ENCODE measurements at regions not wholly inside any gene's neighbourhood (a gene's known extent, or its start where the extent isn't known, plus 50 kb on each side); places are given as distances from the start of the nearest gene placed in this dataset.
"Not testable (repeated sequence)": the region's sequence is repeated elsewhere in the genome, so short reads cannot be mapped to it uniquely, and the experiment has no call there.

DNA sequence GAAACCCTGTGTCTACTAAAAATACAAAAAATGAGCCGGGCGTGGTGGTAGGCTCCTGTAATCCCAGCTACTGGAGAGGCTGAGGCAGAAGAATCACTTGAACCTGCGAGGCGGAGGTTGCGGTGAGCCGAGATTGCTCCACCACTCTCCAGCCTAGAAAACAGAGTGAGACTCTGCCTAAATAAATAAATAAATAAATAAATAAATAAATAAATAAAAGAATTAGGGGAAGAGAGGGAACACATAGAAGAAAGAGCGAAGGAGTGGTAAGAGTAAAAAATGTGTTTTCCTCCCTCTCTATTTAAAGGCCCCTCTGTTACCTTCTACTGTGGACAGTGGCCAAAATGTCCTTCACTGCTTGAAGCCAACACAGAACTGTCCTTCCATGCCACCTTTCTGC is 103.9 kb upstream of the SOX21 start:
- no peak for DNase-seq (ENCODE audit: low read depth)

DNA sequence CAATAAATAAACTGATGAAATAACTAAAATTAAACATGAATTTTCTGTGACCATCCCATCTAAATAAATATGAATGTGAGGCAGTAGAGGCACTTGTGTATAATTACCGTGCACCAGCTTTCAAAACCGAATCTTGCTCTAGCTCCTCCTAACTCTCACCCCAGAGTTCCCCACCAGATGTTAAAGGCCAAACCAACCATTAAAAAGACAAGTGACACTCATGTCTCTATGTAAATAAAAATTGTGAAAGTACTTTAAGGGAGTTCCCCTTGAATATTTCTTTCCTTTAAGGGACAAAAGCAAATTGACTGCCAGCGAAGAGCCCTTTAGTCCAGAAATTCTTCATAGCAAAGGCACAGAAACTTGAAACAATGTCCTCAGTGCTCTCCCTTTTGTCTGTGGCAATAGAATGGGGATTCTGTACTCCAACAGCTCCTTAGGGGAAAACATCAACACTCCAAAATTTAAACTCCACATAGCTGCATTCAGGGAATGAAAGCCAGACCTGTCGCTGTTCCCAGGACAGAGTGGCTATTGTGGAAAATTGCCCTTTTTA is 101.7 kb upstream of the SOX21 start:
- DNase-seq (ENCODE audit: low read depth) = no peak

DNA sequence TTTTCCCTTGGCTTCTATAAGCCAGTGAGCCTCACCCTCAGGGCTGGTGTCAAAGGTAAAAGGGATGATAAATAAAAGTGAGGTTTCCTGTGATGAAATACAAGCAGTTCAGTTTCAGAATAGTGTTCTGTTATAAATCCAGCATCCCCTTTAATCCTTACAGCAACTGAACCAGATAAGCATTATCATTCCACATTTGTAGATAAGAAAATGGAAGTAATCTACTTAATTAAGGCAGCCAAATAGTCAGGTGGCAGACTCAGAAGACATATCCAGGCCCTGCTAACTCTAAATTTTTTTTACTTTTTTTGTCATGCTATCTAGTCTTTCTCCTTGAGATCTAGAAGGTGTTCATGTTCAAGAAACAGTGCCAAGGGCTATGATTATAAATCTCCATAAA is 99.4 kb upstream of the SOX21 start:
- no peak for DNase-seq (ENCODE audit: low read depth)

DNA sequence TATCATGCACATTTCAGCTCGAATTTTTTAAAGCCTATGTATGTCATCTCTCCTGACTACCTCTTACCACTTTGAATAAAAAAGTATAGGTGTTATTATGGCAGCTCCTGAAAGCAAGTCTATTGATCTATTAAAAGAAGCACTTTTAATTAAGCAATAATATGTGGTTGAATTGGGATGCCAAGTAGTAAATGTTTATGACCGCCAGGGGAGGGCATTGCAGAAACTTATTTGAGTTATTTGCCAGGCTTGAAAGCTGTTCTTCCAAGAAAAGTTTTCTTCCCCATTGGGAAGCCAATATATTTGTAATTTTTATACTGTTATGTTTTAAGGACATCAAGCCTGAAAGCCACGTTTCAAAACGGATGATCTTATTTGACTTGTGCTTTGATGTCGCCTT is 88.1 kb upstream of the SOX21 start:
- no peak for DNase-seq (ENCODE audit: low read depth)

DNA sequence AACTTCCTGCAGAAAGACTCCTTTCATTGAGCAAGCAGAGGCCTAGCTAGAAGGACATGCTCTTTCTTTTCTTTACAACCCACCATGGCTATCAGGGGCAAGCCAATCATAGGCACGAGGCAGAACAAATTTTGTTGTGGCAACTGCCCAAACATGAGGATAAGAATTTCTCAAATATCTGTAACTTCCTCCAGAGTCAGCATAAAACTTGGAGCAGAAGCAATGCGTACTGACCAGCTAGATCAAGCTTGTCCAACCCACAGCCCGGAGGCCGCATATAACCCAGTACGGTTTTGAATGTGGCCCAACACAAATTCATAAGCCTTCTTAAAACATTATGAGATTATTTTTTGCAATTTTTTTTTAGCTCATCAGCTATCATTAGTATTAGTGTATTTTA is 87.0 kb upstream of the SOX21 start:
- DNase-seq (ENCODE audit: low read depth) = no peak

DNA sequence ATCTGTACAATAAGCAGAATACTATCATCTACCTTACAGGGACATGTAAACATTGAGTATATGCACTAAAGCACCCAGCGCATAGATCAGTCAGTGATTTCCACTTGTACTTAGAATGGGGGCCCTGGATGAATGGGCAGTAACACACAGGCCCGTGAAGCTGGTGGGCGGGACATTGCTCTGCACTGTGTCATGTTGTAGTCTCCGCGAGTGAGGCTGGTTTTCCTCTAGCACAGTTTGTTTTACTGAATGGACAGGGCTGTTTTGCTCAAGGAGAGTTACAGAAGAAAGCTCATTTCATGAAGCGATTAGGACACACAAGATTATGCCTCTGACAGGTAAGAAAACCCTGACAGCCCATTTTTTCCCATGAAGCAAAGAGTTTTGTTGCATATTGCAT is 86.4 kb upstream of the SOX21 start:
- DNase-seq (ENCODE audit: low read depth) = no peak

DNA sequence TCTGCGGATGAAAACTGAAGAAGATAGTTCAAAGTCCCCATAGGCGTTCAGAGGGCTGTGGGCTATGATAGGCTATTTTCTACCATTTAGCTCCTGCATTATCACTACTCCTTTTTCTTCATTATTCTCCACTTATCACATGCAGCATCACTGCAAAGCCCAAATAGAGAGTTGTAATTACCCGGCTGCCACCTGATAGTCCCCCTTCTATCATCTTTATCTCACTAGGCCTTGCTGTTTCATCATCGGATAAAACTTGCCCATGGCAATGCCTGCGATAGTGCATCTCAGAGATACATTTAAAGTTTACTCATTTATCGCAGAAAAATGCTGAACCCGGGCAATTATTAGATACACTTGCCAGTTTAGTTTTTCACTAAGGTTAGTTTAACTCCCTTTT is 82.9 kb upstream of the SOX21 start:
- DNase-seq (ENCODE audit: low read depth) = no peak

DNA sequence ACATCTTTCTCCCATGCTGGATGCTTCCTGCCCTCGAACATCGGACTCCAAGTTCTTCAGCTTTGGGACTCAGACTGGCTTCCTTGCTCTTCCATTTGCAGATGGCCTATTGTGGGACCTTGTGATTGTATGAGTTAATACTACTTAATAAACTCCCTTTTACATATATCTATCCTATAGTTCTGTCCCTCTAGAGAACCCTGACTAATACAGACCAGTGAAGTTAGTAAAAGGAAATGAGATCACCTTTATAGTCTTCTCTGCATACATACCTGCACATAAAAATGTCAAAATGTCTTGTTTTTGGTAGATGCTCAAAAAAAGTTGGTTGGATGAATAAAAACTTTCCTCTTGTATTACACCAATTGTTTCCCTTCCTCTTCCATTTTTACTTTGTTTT is 73.9 kb upstream of the SOX21 start:
- DNase-seq (ENCODE audit: low read depth) = not testable (repeated sequence)

DNA sequence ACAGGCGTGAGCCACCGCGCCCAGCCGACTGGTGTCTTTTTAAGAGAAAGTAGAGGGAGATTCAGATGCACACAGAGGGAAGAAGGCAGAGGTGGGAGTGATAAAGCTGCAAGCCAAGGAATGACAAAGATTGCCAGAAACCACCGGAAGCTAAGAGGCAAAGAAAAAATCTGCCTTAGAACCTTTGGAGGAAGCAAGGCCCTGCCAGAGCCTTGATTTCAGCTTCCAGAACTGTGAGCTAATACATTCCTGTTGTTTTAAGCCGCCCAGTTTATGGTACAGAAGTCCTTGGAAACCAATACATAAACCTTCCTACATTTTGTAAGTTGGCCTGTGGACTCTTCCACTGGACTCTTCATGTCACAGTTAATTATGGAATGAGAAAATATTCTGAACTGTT is 71.7 kb upstream of the SOX21 start:
- peak; percentile 13 for DNase-seq (ENCODE audit: low read depth)

DNA sequence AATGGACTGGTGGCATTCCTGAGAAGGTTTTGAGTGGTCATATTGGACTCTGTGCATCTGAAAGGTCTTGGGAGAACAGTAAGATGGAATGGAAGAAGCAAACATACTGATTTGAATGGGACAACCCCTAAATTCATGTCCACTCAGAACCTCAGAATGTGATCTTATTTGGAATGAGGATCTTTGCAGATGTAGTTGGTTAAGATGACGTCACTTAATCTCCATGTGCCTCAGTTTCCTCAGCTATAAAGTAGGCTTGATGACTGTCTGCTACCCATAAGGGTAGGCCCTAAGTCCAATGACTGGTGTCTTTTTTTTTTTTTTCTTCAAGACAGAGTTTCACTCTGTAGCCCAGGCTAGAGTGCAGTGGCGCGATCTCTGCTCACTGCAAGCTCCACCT is 71.1 kb upstream of the SOX21 start:
- no peak for DNase-seq (ENCODE audit: low read depth)

DNA sequence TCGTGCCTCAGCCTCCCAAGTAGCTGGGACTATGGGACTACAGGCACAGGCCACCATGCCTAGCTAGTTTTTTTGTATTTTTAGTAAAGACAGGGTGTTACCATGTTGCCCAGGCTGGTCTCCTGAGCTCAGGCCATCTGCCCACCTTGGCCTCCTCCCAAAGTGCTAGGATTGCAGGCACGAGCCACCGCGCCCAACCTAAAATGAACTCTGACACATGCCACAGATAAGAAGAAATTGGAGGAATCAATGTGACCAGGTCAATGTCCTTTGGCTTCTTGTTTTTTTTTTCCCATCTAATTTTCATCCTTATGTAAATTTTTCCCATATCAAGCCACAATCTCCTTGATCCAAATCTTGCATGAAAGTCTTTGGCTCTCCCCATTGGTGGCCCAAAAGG is 68.1 kb upstream of the SOX21 start:
- no peak for DNase-seq (ENCODE audit: low read depth)

DNA sequence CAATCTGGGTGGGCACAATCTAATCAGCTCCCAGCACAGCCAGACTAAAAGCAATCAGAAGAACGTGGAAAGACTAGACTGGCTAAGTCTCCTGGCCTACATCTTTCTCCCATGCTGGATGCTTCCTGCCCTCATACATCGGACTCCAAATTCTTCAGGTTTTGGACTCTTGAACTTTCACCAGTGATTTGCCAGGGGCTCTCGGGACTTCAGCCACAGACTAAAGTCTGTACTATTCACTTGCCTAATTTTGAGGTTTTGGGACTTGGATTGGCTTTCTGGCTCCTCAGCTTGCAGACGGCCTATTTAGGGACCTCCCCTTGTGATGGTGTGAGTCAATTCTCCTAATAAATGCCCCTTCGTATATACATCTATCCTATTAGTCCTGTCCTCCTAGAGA is 66.6 kb upstream of the SOX21 start:
- DNase-seq (ENCODE audit: low read depth) = no peak

DNA sequence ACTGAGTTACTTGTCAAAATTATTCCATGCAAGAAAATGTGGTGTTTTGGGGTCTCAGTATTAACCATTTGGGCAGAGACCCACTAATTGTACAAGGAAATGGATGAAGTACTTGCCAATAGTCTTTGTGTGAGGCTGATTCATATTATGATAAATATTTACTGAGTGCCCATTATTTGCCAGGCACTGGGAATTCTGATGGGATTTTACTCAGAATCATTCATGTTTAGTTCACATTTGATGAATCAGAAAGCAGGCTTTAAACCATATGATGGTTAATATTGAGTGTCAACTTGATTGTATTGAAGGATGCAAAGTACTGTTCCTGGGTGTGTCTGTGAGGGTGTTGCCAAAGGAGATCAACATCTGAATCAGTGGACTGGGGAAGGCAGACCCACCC is 66.2 kb upstream of the SOX21 start:
- DNase-seq (ENCODE audit: low read depth) = no peak

DNA sequence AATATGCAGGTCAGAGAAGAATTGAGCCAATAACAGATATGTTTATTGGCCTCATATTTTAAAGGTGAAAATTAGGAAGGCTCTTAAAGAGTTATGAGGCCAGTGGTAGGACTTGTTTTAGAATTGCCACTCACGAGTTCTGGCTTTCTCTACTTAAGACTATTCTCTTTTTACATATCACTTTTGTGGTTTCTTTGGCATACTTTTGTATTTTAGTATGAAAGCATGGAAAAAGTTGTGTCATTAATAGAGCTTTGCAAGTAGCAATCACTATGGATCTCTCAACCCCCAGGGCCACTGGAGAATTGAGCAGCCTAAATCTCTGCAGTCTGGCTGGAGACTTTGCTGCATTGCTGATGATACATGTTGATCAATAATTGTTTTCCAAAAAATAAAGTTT is 64.6 kb upstream of the SOX21 start:
- DNase-seq (ENCODE audit: low read depth) = no peak

DNA sequence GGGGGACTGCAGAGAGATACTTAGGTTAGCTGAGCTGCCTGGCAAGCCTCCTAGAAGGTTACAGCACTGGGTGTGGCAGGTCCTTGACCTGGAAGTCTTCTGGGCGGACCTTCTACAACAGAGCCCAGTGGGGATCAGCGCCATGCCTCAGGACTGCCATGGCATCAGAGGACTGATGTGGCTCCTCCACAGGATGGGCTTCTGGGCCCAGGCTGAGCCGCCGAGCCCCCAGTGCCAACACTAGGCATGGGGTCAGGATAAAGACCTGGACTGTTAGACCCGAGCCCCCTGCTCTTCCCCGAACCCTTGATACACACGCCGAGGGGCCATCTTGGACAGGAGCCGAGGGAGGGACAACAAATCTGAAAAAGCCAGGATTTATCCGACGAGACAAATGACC is 64.0 kb upstream of the SOX21 start:
- DNase-seq (ENCODE audit: low read depth) = no peak

DNA sequence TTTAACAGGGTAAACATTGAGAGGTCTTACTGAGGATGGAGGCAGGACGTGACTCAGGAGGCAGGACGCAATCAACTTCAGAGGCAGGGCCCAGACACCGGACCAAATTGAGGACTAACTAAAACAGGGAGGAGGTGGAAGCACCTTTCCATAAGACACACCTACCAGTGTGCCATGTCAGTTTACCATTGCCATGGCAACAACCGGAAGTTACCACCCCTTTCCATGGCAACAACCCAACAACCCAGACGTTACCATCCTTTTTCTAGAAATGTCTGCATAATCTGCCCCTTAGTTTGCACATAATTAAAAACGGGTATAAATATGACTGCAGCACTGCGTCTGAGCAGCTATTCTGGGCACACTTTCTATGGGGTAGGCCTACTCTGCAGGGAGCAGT is 53.5 kb upstream of the SOX21 start:
- DNase-seq (ENCODE audit: low read depth) = peak; percentile 7

DNA sequence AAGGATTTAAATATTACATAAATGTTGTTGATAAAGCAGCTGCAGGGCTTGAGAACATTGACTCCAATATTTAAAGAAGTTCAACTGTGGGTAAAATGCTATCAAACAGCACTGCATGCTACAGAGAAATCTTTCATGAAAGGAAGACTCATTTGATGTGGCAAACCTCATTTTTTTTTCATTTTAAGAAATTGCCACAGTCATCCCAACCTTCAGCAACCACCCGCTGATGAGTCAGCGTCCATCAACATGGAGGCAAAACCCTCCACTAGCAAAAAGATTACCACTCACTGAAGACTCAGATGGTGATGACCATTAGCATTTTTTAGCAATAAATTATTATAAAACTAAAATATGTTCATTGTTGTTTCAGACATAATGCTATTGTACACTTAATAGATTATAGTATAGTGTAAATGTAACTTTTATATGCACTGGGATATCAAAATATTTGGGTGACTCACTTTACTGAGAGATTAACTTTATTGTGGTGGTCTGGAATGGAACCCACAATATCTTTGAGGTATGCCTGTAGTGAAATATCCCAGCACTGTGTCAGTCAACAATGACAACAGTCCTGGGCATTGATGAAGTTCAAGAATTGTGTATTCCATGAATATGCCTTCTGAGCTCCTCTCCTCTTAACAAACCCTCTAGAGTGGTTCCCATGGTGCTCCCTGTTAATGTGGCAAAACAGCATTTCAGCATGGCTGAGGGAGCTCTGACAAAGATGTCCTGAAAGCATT is 52.4 kb upstream of the SOX21 start:
- peak; percentile 75 for DNase-seq (ENCODE audit: low read depth)

Data from Daoy (cell line).